Peyer's patch (tissue), 4 donors: ENCODE measurements at regions not wholly inside any gene's neighbourhood (a gene's known extent, or its start where the extent isn't known, plus 50 kb on each side); places are given as distances from the start of the nearest gene placed in this dataset.

Source experiments
- DNase-seq, 3 donors: peaks; one replicate each; pipeline ENCODE4 v3.0.0-alpha.2; 2017 to 2019
- H3K27ac ChIP-seq, 4 donors: fragments of 200-600 bp; sonication (generic); one replicate each; pipeline ENCODE4 v1.5.1; 2016 to 2019
- H3K27me3 ChIP-seq, 2 donors: fragments of 200-600 bp; sonication (generic); one replicate each; pipeline ENCODE4 v1.5.1; 2019
- H3K36me3 ChIP-seq, 3 donors: fragments of 200-600 bp; sonication (generic); one replicate each; pipeline ENCODE4 v1.5.1; 2016 to 2019
- H3K4me1 ChIP-seq, 4 donors: fragments of 200-600 bp; sonication (generic); one replicate each; pipeline ENCODE4 v1.5.1; 2016 to 2019
- H3K4me3 ChIP-seq, 4 donors: fragments of 200-600 bp; sonication (generic); 1 replicate in 3 of 4; 2 replicates in 1 of 4; pipeline ENCODE4 v1.5.1; 2016 to 2019; ENCODE audit warnings: mild to moderate bottlenecking in 1 of 4
- H3K9me3 ChIP-seq, 4 donors: fragments of 200-600 bp; sonication (generic); one replicate each; pipeline ENCODE4 v1.5.1; 2016 to 2019; ENCODE audit warnings: mild to moderate bottlenecking in 1 of 4
- CTCF ChIP-seq, 6 experiments: fragments of 450-650 bp in 4 of 6; fragments of 200-600 bp in 2 of 6; sonication (generic) in 1 of 6; IDR thresholded peaks; one replicate each; pipeline ENCODE4 v1.5.1; 2017 to 2019; ENCODE audit warnings: antibody characterized with exemption in 6 of 6, mild to moderate bottlenecking in 3 of 6, moderate library complexity in 1 of 6
- POLR2A ChIP-seq, 2 donors: fragments of 450-650 bp; IDR thresholded peaks; one replicate each; pipeline ENCODE4 v1.5.1; 2017; ENCODE audit warnings: antibody characterized with exemption in 2 of 2, mild to moderate bottlenecking in 2 of 2, moderate library complexity in 2 of 2

GRCh38 chr11:19426756-19427403, 186.1 kb upstream of the E2F8 start:
- no peak overlapping the region for H3K4me3 ChIP-seq
- DNase-seq: no peak
- H3K4me1 ChIP-seq: no peaks in the 10 kb centered on the region
- no peak overlapping the region for H3K27ac ChIP-seq
- H3K9me3 ChIP-seq: no peaks in the 10 kb centered on the region
- H3K27me3 ChIP-seq: no peaks in the 10 kb centered on the region
- H3K36me3 ChIP-seq: no peaks in the 10 kb centered on the region
- TF ChIP-seq CTCF (IDR thresholded peaks at IDR 0.05): no peak
- no peak for TF ChIP-seq POLR2A (IDR thresholded peaks at IDR 0.05)

- TF ChIP-seq POLR2A (IDR thresholded peaks at IDR 0.05): no peak
- H3K36me3 ChIP-seq: no peaks in the 10 kb centered on the region
- DNase-seq: no peak
- H3K4me1 ChIP-seq: no peaks in the 10 kb centered on the region
- no peak overlapping the region for H3K4me3 ChIP-seq
- H3K9me3 ChIP-seq: no peaks in the 10 kb centered on the region
- H3K27me3 ChIP-seq: no peaks in the 10 kb centered on the region
- H3K27ac ChIP-seq: no peak overlapping the region
Measured at GRCh38 chr11:19426011-19426755, 185.4 kb upstream of the E2F8 start.

- H3K36me3 ChIP-seq: no peaks in the 10 kb centered on the region
- TF ChIP-seq CTCF (IDR thresholded peaks at IDR 0.05) (no peak), POLR2A (IDR thresholded peaks at IDR 0.05) (no peak)
- no peaks in the 10 kb centered on the region for H3K27me3 ChIP-seq
- no peak for DNase-seq
- no peaks in the 10 kb centered on the region for H3K9me3 ChIP-seq
- no peak overlapping the region for H3K4me3 ChIP-seq
- no peak overlapping the region for H3K27ac ChIP-seq
- no peaks in the 10 kb centered on the region for H3K4me1 ChIP-seq
Measured at GRCh38 chr11:19422276-19422675, 181.5 kb upstream of the E2F8 start.

- no peak for DNase-seq
- H3K4me1 ChIP-seq: no peaks in the 10 kb centered on the region
- H3K27me3 ChIP-seq: no peaks in the 10 kb centered on the region
- TF ChIP-seq POLR2A (IDR thresholded peaks at IDR 0.05): no peak
- no peak for TF ChIP-seq CTCF (IDR thresholded peaks at IDR 0.05)
- no peaks in the 10 kb centered on the region for H3K9me3 ChIP-seq
- no peak overlapping the region for H3K4me3 ChIP-seq
- H3K27ac ChIP-seq: no peak overlapping the region
- no peaks in the 10 kb centered on the region for H3K36me3 ChIP-seq
Measured at GRCh38 chr11:19420868-19421533, 180.3 kb upstream of the E2F8 start.

GRCh38 chr11:19419808-19420207, 179.1 kb upstream of the E2F8 start:
- Histone ChIP-seq H3K4me3 (no peak overlapping the region), H3K27ac (peak overlapping the region in 1 of 4 donors; percentile 35)
- no peak for TF ChIP-seq CTCF (IDR thresholded peaks at IDR 0.05)
- no peak for TF ChIP-seq POLR2A (IDR thresholded peaks at IDR 0.05)

More at GRCh38 chr11:19419808-19420207, 179.1 kb upstream of the E2F8 start:
- Histone ChIP-seq H3K4me1 (no peaks in the 10 kb centered on the region), H3K27me3 (no peaks in the 10 kb centered on the region), H3K36me3 (no peaks in the 10 kb centered on the region), H3K9me3 (no peaks in the 10 kb centered on the region)
- no peak for DNase-seq
